IPS-18a (cell line): ENCODE measurements at regions not wholly inside any gene's neighbourhood (a gene's known extent, or its start where the extent isn't known, plus 50 kb on each side); places are given as distances from the start of the nearest gene placed in this dataset.

Experiments
- H3K27ac ChIP-seq: one replicate; pipeline ENCODE4 v1.5.1; 2013; ENCODE audit warnings: low read length
- H3K27me3 ChIP-seq: one replicate; pipeline ENCODE4 v1.6.1; 2013; ENCODE audit warnings: mild to moderate bottlenecking, low read length; ENCODE audit not compliant: control insufficient read depth, insufficient read depth
- H3K36me3 ChIP-seq: one replicate; pipeline ENCODE4 v1.6.1; 2013; ENCODE audit warnings: low read depth, low read length; ENCODE audit not compliant: control insufficient read depth
- H3K4me1 ChIP-seq: one replicate; pipeline ENCODE4 v1.6.1; 2013; ENCODE audit warnings: low read depth, low read length; ENCODE audit not compliant: control insufficient read depth
- H3K4me3 ChIP-seq: one replicate; pipeline ENCODE4 v1.5.1; 2013; ENCODE audit warnings: low read length
- H3K9ac ChIP-seq: one replicate; pipeline ENCODE4 v1.6.1; 2013; ENCODE audit warnings: mild to moderate bottlenecking, low read length, moderate library complexity
- H3K9me3 ChIP-seq: one replicate; pipeline ENCODE4 v1.6.1; 2013; ENCODE audit warnings: low read depth, low read length; ENCODE audit not compliant: control insufficient read depth

- H3K4me3 ChIP-seq = no peak overlapping the region
- H3K36me3 ChIP-seq = no peaks in the 10 kb centered on the region
- no peak overlapping the region for H3K27ac ChIP-seq
- H3K27me3 ChIP-seq = no peaks in the 10 kb centered on the region
- no peaks in the 10 kb centered on the region for H3K4me1 ChIP-seq
- H3K9ac ChIP-seq = no peak overlapping the region
- H3K9me3 ChIP-seq = no peaks in the 10 kb centered on the region
Observed at GRCh38 chr18:51371929-51372328, 174.4 kb upstream of the MEX3C start.

GRCh38 chr18:51382081-51382480, 184.6 kb upstream of the MEX3C start:
- Histone ChIP-seq H3K4me1 (no peaks in the 10 kb centered on the region), H3K36me3 (no peaks in the 10 kb centered on the region), H3K27me3 (no peaks in the 10 kb centered on the region), H3K9me3 (no peaks in the 10 kb centered on the region), H3K9ac (no peak overlapping the region), H3K4me3 (no peak overlapping the region), H3K27ac (no peak overlapping the region)

- no peak overlapping the region for H3K27ac ChIP-seq
- no peak overlapping the region for H3K9ac ChIP-seq
- no peak overlapping the region for H3K4me3 ChIP-seq
- H3K4me1 ChIP-seq = no peaks in the 10 kb centered on the region
- no peaks in the 10 kb centered on the region for H3K27me3 ChIP-seq
- H3K36me3 ChIP-seq = no peaks in the 10 kb centered on the region
- no peaks in the 10 kb centered on the region for H3K9me3 ChIP-seq
Observed at GRCh38 chr18:51383116-51383515, 185.6 kb upstream of the MEX3C start.

- H3K4me1 ChIP-seq = no peaks in the 10 kb centered on the region
- H3K27me3 ChIP-seq = no peaks in the 10 kb centered on the region
- H3K4me3 ChIP-seq = no peak overlapping the region
- H3K9me3 ChIP-seq = no peaks in the 10 kb centered on the region
- H3K36me3 ChIP-seq = no peaks in the 10 kb centered on the region
- H3K27ac ChIP-seq = no peak overlapping the region
- no peak overlapping the region for H3K9ac ChIP-seq
Observed at GRCh38 chr18:51383711-51384110, 186.2 kb upstream of the MEX3C start.

GRCh38 chr18:51385270-51385669, 187.8 kb upstream of the MEX3C start:
- Histone ChIP-seq H3K27ac (no peak overlapping the region), H3K9ac (no peak overlapping the region), H3K4me3 (no peak overlapping the region), H3K9me3 (no peaks in the 10 kb centered on the region), H3K36me3 (no peaks in the 10 kb centered on the region), H3K4me1 (no peaks in the 10 kb centered on the region), H3K27me3 (no peaks in the 10 kb centered on the region)

- no peaks in the 10 kb centered on the region for H3K9me3 ChIP-seq
- H3K27me3 ChIP-seq = no peaks in the 10 kb centered on the region
- H3K4me3 ChIP-seq = no peak overlapping the region
- no peaks in the 10 kb centered on the region for H3K36me3 ChIP-seq
- no peaks in the 10 kb centered on the region for H3K4me1 ChIP-seq
- no peak overlapping the region for H3K27ac ChIP-seq
- H3K9ac ChIP-seq = no peak overlapping the region
Observed at GRCh38 chr18:51390702-51391101, 193.2 kb upstream of the MEX3C start.

GRCh38 chr18:51391215-51391614, 193.7 kb upstream of the MEX3C start:
- Histone ChIP-seq H3K27me3 (no peaks in the 10 kb centered on the region), H3K4me3 (no peak overlapping the region), H3K27ac (no peak overlapping the region), H3K36me3 (no peaks in the 10 kb centered on the region), H3K9me3 (no peaks in the 10 kb centered on the region), H3K9ac (no peak overlapping the region), H3K4me1 (no peaks in the 10 kb centered on the region)

GRCh38 chr18:51391731-51392130, 194.2 kb upstream of the MEX3C start:
- Histone ChIP-seq H3K9me3 (no peaks in the 10 kb centered on the region), H3K36me3 (no peaks in the 10 kb centered on the region), H3K27me3 (no peaks in the 10 kb centered on the region), H3K4me1 (no peaks in the 10 kb centered on the region), H3K27ac (no peak overlapping the region), H3K9ac (no peak overlapping the region), H3K4me3 (no peak overlapping the region)

- Histone ChIP-seq H3K27me3 (no peaks in the 10 kb centered on the region), H3K9ac (no peak overlapping the region), H3K9me3 (no peaks in the 10 kb centered on the region), H3K4me1 (peaks cover 8% of the 10 kb centered on the region), H3K36me3 (no peaks in the 10 kb centered on the region), H3K27ac (no peak overlapping the region), H3K4me3 (no peak overlapping the region)
Observed at GRCh38 chr18:51397347-51397962, 200.0 kb upstream of the MEX3C start.

GRCh38 chr18:51398104-51398503, 200.6 kb upstream of the MEX3C start:
- no peak overlapping the region for H3K4me3 ChIP-seq
- H3K27ac ChIP-seq = no peak overlapping the region
- H3K9me3 ChIP-seq = no peaks in the 10 kb centered on the region
- H3K27me3 ChIP-seq = no peaks in the 10 kb centered on the region
- H3K4me1 ChIP-seq = peaks cover 15% of the 10 kb centered on the region
- H3K36me3 ChIP-seq = no peaks in the 10 kb centered on the region
- no peak overlapping the region for H3K9ac ChIP-seq

- H3K27me3 ChIP-seq = no peaks in the 10 kb centered on the region
Observed at GRCh38 chr18:51399491-51400122, 202.1 kb upstream of the MEX3C start.

GRCh38 chr18:51400721-51401120, 203.2 kb upstream of the MEX3C start:
- H3K9me3 ChIP-seq = no peaks in the 10 kb centered on the region

More at GRCh38 chr18:51399491-51400122, 202.1 kb upstream of the MEX3C start:
- Histone ChIP-seq H3K36me3 (no peaks in the 10 kb centered on the region), H3K9me3 (no peaks in the 10 kb centered on the region), H3K9ac (no peak overlapping the region), H3K4me1 (peaks cover 22% of the 10 kb centered on the region), H3K27ac (no peak overlapping the region), H3K4me3 (no peak overlapping the region)

More at GRCh38 chr18:51400721-51401120, 203.2 kb upstream of the MEX3C start:
- Histone ChIP-seq H3K9ac (no peak overlapping the region), H3K36me3 (no peaks in the 10 kb centered on the region), H3K27me3 (no peaks in the 10 kb centered on the region), H3K4me1 (peaks cover 31% of the 10 kb centered on the region), H3K27ac (no peak overlapping the region), H3K4me3 (no peak overlapping the region)
